KOPT-K1 (cell line): ENCODE measurements at regions not wholly inside any gene's neighbourhood (a gene's known extent, or its start where the extent isn't known, plus 50 kb on each side); places are given as distances from the start of the nearest gene placed in this dataset.
"Not testable (repeated sequence)": the region's sequence is repeated elsewhere in the genome, so short reads cannot be mapped to it uniquely, and the experiment has no call there.

Experiments
- H3K27ac ChIP-seq: fragments of 200-600 bp; sonication (generic); 2 replicates; pipeline ENCODE4 v1.5.1; 2016; ENCODE audit warnings: antibody characterized with exemption, mild to moderate bottlenecking, low read depth, low read length; ENCODE audit not compliant: poor library complexity, severe bottlenecking
- H3K36me3 ChIP-seq: fragments of 200-600 bp; sonication (generic); 2 replicates; pipeline ENCODE4 v1.5.1; 2017; ENCODE audit warnings: antibody characterized with exemption, mild to moderate bottlenecking, low read length, moderate library complexity; ENCODE audit not compliant: insufficient read depth
- H3K9me3 ChIP-seq: fragments of 200-600 bp; sonication (generic); 2 replicates; pipeline ENCODE4 v1.5.1; 2017; ENCODE audit warnings: antibody characterized with exemption, low read length, mild to moderate bottlenecking; ENCODE audit not compliant: insufficient read depth, poor library complexity, severe bottlenecking

DNA sequence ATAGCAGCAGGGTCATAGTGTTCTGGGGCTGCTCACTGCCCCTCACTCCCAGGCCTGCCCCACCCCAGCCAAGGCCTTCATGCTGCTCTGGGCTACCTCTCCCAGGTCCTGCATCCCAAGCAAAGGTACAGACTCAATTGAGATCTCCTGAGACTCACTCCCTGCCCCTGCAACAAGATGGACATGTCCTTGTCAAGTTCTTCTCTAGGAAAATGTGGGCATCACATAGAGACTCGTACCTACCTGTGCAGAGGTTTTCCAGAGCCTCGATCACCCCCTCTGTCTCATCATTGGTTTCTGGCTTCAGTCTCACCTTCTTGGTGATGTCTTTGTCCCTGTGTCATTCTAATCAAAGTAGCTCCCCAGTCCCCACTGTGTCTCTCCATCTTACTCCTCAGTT is 71.8 kb upstream of the UCN3 start:
- not testable (repeated sequence) for H3K36me3 ChIP-seq, H3K9me3 ChIP-seq
- peak overlapping the region; percentile 84 for H3K27ac ChIP-seq

DNA sequence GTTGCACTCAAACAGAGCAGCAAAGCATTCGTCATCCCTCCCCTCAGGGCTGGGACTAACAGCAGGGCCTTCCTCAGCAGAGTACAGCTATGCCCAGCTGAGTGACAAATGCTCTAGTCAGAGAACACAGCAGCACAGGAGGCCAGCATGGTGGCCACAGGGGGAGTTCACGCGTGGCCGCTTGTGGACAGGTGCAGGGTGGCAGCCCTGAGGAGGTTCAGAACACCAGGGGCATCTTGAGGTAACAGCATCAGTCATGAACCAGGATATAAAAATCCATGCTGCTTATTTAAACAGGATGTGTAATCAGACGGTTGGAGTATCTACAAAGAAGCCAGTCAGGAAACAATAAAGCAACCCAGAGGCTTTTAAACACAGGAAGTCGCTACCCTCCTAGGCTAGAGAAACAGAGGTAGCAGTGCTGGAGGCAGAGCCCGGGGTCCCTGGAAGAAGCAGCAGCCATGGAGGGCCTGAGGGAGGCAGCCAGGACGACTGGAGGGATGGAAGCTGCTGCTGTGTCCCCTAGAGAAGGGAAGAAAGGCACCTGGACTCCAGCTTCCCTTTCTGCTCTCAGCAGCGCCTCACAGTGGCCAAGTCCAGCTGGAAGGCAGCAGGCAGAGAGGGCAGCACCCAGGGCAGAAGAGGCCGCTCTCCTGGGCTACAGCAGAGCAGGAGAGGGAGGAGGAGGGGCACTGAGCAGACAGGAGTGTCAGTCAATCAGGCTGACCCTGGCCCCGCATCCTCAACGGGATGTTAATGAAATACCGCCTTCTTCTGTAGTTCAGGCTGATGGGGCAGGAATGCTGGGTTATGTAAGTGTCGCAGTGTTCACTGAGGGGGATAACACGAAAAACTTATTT is 70.8 kb upstream of the UCN3 start:
- H3K9me3 ChIP-seq: no peaks in the 10 kb centered on the region
- H3K27ac ChIP-seq: peak overlapping the region; percentile 84
- no peaks in the 10 kb centered on the region for H3K36me3 ChIP-seq

DNA sequence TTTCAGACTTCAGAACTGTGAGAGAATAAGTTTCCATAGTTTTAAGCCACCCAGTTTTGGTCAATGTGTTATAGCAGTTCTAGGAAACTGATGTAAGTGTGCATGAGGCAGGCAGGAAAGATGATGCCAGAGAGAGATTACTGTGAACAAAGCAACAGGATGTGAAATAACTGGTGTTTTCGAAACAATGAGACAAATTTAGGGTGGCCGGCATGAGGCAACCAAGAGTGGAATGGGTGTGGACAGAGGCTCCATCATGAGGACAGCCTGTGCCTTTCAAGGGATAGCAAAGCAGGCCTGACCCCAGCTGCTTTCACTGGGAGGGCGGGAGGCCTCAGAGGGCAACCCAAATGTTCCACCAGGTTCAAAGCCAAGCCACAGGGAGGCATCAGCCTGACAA is 67.3 kb upstream of the UCN3 start:
- no peaks in the 10 kb centered on the region for H3K9me3 ChIP-seq
- no peaks in the 10 kb centered on the region for H3K36me3 ChIP-seq
- peak overlapping the region; percentile 64 for H3K27ac ChIP-seq

GRCh38 chr10:5297996-5298395 is 66.8 kb upstream of the UCN3 start:
- peaks cover under 1% of the 10 kb centered on the region for H3K9me3 ChIP-seq
- peak overlapping the region; percentile 64 for H3K27ac ChIP-seq
- H3K36me3 ChIP-seq: no peaks in the 10 kb centered on the region

DNA sequence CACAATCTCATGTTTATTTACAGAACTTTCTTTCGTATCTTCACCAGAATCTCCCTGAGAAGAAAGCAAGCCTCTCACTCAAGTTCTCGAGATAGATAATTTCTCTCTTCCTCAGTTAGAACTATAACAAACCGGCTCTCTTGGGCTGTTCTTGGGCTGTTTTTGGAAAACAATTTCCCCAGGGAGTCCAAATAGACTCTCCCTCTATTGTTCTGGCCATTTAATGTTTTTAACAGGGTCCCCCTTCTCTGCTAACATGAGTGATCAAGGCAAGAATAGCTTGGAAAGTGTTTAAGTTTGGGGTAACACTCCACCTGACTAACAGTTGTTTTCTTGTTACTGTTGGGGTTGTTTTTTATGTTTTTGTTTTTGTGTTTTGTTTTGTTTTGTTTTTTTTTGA is 64.8 kb upstream of the UCN3 start:
- Histone ChIP-seq H3K27ac (no peak overlapping the region), H3K9me3 (peaks cover 18% of the 10 kb centered on the region), H3K36me3 (no peaks in the 10 kb centered on the region)

DNA sequence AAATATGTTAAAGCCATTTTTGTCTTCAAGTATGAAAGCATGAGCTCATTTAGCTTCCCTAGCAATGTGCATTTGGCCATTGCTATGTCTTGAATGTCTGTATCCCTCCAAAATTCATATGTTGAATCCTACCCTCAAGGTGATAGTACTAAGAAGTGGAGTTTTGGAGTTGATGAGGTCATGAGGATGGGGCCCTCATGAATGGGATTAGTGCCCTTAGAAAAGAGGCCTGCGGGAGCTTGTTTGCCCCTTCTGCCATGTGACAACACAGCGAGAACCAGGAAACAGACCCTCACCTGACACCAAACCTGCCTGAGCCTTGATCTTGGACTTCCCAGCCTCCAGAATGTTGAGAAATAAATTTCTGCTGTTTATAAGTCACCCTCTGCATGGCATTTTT is 61.3 kb upstream of the UCN3 start:
- H3K27ac ChIP-seq: no peak overlapping the region
- peaks cover 34% of the 10 kb centered on the region for H3K9me3 ChIP-seq
- H3K36me3 ChIP-seq: no peaks in the 10 kb centered on the region

GRCh38 chr10:5305374-5305773 is 59.4 kb upstream of the UCN3 start:
- H3K27ac ChIP-seq: no peak overlapping the region
- H3K36me3 ChIP-seq: no peaks in the 10 kb centered on the region
- peaks cover 34% of the 10 kb centered on the region for H3K9me3 ChIP-seq

- Histone ChIP-seq H3K27ac (no peak overlapping the region), H3K36me3 (no peaks in the 10 kb centered on the region), H3K9me3 (peaks cover 10% of the 10 kb centered on the region)
Measured at GRCh38 chr10:5310914-5311313, 53.9 kb upstream of the UCN3 start.

DNA sequence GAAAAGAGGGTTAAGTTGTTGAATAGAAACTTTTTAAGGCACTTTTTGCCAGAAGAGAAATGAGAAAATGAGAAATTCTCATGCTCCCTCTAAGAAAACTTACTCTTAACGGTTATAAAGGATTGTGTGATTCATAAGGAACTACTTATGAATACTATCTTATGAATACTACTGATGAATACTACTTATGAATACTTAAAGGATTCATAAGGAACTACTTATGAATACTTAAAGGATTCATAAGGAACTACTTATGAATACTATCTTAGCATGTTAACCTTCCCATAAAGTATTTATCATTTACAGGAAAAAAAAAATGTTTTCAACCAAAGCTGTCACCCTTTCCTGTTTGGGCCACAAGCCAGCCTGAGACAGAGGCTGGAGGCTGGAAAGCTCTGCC is 53.1 kb upstream of the UCN3 start:
- peaks cover 2% of the 10 kb centered on the region for H3K9me3 ChIP-seq
- H3K36me3 ChIP-seq: no peaks in the 10 kb centered on the region
- H3K27ac ChIP-seq: no peak overlapping the region

DNA sequence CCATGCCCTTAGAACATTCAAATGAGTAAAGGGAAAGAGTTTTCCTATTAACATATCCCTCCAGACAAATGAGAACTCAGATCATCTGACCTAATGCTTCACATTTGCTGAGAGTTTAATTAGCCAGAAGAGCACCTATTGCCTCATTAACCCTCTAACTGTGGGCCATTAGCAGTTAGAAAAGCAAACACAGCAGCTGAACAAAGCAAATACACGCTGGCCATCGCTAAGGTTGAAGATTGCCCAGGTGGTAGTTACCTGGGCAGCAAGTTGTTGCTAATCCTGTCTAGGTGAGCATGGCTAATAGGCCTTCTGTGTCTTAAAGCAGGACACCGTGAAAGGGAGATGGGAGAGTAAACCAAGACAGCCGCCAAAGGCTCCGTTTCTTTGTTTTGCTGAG is 49.9 kb upstream of the UCN3 start:
- Histone ChIP-seq H3K9me3 (no peaks in the 10 kb centered on the region), H3K27ac (no peak overlapping the region), H3K36me3 (no peaks in the 10 kb centered on the region)
